ENCODE measurements at regions not wholly inside any gene's neighbourhood (a gene's known extent, or its start where the extent isn't known, plus 50 kb on each side); places are given as distances from the start of the nearest gene placed in this dataset.

DNA sequence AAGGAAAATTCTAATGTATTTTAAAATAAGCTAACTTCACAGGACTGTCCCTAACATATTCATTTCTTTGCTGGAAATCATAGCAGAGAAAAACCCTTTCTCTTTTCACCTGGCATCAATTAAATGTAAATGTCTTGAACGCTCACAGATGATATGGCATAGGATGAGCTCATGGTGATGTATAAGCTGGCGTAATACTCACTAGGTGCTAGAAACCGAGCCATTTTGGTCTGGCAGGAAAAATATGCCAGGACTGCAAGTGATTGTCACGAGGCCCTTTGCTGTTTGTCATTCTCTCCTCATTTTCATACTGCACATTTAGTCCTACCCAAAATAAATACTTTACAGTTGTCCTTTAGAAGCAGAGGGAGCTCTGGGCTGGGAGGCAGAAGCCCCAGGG, 222.7 kb upstream of the LNX1 start:
- no peak for DNase-seq (ENCODE audit: low read depth)

DNA sequence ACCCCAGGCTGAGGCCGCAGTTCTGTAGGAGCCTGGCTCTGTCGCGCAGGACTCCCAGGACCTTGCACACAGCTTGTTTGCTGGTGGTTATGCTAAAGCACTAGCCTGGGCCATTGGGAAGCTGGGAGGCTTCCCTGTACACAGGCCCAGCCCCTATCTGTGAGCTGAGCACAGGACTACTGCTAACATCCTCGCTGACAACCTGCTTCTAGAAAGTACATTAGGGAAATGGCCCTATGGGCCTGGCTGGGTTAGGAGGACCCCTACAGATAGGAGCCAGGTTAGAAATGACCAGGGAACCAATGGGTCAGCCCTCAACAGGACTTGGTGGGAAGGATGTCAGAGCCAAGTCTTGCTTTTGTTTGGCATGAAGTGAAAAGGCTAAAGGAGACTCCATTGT, 219.4 kb upstream of the LNX1 start:
- DNase-seq (ENCODE audit: low read depth), result no peak

DNA sequence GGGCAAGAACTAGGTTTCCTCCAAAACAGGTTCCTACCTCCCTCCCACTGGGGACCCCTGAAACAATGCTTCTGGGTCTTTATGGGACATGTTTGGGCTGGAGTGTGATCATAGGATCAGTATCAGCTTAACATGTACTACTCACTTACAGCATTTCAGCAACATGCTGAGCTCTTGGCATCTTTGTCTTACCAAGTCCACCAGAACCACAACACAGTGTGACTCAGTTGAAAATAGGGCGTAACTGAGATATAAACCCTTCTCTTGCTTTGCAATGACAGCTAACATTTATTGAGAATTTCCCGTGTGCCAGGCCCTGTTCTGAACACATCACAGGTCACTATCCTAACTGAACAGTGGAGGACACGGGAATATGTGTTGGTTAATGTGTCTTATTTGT, 218.5 kb upstream of the LNX1 start:
- no peak for DNase-seq (ENCODE audit: low read depth)

DNA sequence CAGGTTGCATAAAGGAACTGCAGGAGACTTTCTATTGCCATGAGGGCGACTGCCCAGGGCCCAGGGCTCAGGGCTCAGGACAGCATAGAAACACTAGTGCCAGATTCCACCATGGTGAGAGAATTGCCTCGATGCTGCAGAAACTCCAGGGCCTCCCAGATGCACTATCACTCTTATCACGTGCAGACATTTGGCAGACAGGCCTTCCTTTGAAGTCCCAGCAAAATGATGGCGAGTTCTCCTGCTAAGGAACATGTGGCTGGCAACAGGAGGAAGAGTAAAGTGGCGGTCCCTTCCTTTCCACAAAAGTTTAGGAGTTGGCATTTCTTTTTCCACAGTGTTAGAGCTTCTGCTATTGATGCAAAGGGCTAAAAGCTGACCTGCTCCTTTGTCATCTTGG, 214.0 kb upstream of the LNX1 start:
- DNase-seq (ENCODE audit: low read depth), result no peak

DNA sequence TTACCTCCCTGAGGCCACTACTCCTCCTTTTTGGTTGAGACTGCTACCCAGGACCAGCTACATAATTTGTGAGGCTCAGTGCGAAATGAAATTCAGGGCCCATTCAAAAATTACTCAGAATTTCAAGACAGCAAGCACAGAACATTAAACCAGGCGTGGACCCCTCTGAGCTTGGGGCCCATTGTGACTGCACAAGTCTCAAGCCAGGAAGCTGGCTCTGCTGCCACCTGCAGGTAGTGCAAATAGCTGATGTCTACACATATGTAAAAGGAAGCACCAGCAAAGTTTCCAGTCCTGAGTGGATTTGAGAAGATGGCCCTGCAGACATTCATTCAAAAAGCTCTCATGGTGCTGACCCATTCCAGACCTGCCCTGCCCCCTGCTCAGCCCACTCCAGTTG, 213.4 kb upstream of the LNX1 start:
- DNase-seq (ENCODE audit: low read depth), result no peak

DNA sequence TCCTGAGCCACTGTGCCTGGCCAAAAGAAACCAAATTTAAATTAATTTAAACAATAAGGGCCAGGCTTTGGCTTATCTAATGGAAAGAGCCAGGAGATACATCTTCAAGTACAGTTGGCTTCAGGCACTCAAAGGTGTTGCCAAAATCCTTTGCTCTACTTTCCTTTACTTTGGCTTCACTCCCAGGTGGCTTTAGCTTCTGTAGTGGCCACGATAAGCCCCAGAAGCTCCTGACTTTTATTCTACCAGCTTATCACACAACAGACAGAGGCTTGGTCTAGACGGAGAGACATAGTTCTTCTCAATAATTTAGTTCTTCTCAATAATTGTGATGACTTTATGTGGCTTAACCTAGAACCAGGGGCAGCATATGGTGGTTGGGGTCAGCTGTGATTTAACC, 211.2 kb upstream of the LNX1 start:
- no peak for DNase-seq (ENCODE audit: low read depth)

DNA sequence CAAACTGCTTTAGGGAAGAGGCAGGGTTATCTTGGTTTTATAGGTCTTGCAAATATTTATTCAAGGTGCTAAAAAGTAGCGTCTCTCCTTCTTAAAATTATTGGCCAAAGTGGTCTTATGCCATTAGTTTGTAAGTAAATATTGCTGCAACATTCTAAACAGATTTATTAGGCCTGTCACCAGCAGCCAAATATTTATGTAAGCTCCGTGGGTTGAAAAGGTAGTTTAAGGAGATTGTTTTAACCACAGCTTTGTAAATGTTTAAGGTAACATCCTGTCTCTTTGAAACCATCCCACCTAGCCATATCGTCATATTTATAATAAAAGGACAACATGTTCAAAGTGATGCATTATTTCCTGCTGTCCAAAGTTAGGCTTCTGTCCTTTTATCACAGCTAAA, 210.1 kb upstream of the LNX1 start:
- DNase-seq (ENCODE audit: low read depth), result no peak

DNA sequence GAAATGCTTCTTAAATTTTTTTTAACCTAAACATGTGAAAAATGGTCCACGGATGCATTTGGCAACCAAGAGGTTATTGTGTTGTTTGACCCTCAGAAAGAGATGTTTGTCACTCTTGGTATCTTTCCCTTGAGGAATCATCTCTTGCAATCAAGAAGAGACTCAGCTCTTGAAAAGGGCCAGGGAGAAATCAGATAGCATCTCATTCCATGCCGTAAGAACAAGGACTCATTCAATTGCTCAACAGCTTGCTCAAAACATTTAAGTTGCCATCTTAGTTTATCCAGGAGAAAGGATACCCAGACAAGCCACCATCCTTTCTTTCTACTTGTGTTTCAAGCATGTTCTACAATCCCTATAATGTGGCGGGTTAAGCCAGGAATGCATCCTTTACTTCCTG, 209.5 kb upstream of the LNX1 start:
- no peak for DNase-seq (ENCODE audit: low read depth)

DNA sequence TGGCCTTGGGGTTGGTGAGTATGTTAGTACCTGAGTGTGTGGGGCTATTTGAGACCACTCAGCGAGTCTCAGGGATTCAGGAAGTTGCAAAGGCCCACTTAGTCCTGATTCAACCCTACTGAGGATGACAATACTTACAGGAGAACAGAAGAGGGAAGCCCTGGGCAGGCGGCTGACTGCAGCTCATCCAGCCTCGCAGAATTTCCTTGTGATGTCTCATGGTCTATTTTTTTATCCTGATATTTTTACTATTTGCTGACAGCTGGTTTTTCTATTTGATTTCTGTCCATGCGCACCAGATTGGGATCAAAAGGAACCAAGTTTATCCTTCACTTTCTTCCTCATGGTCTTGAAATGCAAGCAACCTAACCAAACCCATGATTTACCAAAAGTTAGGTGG, 201.8 kb upstream of the LNX1 start:
- no peak for DNase-seq (ENCODE audit: low read depth)

DNA sequence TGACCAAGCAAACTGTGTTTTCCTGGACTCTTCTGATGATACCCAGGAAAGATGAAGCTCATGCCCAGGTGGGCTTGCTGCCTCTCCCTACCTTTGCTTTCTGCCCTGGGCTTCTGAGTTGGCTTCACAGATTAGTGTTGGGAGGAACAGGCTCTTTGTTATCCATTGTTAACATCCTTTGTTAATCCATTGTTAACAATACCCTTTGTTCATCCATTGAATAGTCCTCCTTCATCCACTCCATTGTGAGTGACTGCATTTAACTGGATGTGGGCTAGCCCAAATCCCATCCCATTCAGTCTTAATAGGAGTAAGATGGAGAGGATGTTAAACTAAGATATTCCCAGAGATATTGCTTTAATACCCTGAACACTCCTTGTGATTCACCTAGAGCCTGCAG, 199.0 kb upstream of the LNX1 start:
- DNase-seq (ENCODE audit: low read depth), result no peak

DNA sequence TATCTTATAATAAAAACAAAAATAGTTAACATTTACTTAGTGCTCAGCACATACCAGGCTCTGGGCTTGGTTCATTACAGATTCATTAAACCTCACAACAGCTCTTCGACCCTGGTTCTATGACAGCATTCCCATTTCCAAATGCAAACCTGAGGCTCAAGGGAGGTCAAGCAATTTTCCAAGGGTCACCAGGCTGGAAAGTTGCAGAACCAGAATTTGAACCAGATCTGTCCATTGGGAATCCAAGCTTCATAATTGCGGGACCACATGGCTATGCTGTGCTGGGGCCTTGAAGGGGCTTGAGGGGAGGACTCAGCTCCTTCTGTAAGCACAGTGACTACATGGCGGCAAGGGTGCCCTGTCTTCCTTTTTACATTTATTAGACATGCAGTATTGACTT, 197.3 kb upstream of the LNX1 start:
- DNase-seq (ENCODE audit: low read depth), result no peak

DNA sequence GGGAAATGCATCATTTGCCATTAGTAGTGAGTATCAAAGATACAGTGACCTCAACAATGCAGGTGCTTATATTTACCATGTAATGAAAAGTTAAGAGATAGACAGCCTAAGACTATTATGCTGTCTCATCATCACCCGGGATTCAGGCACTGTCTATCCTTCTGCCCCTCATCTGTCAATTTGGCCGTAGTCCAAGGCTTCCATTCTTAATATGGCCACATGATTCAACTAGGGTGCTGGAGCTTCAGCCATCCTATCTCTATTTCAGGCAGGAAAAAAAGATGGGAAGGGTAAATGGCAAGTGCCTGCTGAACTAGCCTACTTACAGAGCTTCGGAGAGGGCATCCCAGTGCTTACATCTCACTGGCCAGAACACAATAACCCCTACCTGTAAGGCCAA, 196.7 kb upstream of the LNX1 start:
- no peak for DNase-seq (ENCODE audit: low read depth)

DNA sequence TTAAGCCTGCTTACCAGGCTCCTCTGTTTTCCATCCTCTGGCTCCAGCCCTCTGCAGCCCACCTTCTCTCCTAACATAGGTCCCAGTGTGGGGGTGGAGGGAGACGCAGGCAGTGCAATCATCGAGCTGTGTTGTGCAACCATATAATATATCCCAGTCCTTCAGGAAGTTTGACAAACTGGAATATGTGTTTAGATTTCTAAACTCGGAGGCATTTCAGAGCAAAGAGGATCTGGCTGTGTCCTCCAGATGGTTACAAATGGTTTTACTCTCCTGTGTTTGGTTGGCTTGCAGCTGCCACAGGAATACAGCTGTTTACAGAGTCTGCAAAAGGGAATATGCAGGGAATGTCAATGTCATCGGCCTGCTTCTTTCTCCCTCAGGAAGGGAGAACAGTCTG, 195.3 kb upstream of the LNX1 start:
- no peak for DNase-seq (ENCODE audit: low read depth)

DNA sequence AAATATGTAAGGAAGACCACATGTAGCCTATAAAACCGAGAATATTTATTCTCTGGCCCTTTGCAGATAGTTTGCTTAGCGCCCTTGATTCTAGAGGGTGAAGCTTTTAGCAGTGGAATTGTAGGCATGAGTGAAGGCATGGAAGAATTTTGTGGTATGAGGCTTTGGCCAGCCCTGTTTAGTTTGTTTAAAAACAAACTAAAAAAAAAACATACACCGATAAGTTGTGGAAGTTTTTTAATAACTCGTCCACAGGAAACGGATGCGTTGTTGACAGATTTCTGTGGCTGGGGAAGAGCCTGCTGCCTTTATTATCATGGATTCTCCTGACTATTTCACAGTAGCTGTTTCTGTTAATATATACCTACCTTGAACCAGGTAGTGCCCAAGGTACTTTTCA, 194.7 kb upstream of the LNX1 start:
- DNase-seq (ENCODE audit: low read depth), result no peak

DNA sequence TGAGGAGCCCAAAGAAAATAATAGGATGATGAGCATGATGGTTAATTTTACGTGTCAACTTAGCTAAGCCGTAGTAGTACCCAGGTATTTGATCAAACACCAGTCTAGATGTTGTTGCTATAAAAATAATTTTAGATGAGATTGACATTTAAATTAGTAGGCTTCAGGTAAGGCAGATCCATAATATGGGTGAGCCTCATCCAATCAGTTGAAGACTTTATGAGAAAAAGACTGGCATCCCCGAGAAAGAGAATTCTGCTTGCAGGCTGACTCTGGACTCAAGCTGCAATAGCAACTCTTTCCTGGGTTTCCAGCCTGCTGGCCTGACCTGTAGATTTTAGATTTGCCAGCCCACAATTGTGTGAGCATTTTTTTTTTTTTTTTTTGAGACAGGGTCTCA, 192.8 kb upstream of the LNX1 start:
- no peak for DNase-seq (ENCODE audit: low read depth)

DNA sequence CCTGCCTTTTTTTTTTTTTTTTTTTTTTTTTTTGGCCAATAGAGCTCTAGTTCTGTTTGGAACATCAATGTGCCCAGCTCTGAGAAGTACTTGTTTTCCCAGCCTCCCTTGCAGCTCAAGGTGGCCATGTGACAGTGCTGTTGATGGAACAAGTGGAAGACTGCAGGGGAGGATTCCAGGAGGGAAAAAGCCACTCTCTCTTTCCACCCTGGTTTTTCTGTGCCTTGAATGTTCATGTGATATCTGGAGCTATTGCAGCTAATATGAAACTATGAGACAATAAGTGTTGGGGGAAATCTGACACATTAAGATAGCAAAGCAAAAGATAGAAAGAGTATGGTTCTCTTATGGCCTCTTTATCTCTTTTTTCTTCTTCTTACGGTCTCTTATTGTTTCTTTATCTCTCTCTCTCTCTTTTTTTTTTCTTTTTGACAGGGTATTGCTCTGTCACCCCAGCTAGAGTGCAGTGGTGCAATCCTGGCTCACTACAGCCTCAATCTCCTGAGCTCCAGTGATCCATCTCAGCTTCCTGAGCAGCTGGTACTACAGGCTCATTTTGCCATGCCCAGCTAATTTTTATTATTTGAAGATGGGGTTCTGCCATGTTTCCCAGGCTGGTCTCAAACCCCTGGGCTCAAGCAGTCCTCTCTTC, 192.0 kb upstream of the LNX1 start:
- no peak for DNase-seq (ENCODE audit: low read depth)

DNA sequence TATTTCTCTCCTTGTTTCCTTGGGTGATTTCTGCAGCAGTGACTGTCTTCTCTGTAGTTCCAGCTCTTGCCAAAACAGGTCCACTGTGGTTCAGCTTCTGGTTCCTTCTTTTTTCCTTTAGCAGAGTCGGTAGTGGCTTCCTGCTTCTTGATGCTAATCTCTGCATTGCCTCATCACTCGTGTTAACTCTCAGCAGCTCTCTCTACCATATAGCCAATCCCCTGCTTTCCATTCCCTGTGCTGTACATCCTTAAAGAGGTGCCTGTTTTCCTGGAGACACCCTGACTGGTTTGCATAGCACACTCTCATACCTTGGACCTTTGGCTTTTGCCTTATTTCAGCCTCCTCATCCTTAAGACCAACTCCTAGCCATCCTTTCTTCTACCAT, 191.2 kb upstream of the LNX1 start:
- DNase-seq (ENCODE audit: low read depth), result no peak

DNA sequence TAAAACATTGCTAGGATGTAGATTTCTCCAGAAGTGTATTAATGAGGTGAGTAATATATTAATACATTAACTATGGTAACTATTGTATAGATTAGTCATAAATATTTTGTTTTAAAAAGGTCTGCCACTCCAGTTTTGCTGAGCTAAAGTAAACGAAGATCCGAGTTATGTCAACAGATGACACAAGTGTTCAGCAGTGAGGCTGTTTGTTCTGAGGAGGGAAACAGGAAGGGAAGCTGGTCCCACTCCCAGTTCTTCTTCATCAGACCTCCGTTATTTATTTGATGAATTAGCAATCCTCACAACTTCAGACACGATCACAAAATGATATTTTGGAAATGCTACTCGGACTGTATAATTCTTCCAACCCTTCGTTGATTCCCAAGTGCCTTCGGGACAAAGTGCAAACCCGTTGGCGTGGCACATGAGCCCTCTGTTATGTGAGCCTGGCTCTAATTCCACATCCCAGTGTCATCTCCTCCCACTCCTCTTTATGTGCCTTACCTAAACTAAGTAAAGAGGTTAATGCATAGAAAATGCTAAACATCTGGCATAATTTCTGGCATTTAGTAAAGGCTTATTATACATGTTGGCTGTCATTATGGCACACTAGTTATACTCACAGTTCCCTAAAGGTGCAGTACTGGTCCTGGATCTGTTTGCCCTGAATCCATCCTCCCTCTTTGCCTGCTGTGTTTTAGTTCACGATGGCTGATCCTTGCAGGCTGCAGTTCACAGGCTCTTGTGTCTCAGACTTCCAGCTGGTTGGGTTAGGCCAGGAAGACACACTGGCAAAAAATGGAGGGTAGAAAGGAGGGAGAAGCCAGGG, 190.6 kb upstream of the LNX1 start:
- no peak for DNase-seq (ENCODE audit: low read depth)

DNA sequence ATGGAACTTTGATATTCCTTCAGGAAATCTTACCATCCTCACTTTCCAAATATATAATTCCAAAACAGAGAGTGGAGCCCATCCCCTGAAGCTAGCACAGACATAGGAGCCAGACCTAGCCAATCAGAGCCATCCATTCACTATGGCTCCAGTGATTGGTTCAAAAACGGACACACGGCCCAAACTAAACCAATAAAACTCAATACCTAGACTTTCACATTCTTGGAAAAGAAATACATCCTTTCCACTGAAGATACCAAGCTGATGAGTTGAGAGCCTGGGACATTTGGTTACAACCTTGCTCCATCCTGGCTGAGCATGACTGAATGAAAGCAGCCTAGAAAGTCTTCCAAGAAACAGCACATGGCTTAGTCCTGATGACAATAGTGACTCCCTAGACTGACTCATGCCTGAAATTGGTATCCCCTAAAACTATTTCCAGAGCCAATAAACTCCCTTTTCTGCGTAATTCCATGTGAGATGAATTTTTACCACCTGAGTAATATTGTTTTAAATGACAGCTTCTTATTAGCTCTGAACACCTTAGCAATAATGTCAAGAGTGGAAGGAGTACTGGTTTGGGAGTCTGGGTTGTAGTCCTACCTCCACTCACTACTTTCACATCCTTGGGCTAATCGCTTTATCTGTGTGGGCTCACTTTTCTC, 189.6 kb upstream of the LNX1 start:
- no peak for DNase-seq (ENCODE audit: low read depth)

DNA sequence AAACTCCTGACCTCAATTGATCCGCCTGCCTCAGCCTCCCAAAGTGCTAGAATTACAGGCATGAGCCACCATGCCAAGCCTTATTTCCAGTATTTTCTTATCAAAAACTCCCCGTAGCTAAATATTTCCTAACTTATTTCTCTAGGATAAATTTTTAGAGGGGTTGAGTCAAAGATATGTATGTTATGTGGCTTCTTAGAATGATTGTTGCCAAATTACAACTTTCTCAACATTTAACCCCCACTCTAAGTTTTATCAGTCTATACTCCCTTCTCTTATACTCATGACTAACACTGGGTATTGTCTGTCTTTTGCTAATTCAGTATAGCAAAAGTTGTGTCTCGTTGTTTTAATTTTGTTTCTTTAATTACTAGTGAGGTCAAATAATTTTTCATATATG, 187.7 kb upstream of the LNX1 start:
- no peak for DNase-seq (ENCODE audit: low read depth)

DNA sequence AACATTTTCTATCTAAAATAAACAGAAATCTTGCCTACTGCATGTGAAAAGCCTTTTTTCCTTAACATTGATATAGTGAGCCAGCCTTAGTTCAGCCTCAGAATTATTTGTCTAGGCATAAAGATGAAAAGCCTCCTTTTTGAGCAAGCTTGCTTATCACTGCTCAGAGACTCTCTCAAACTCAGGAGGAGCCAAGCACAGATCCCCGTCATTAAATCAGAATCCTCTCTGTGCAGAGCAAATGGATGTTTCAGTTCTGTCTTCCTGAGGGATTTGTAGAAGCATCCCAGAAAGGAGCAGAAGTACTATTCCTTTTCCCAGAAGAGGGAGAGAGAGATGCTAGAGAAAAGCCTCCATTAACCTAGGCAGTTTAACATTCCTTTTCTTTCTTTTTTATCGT, 186.9 kb upstream of the LNX1 start:
- DNase-seq (ENCODE audit: low read depth), result no peak

DNA sequence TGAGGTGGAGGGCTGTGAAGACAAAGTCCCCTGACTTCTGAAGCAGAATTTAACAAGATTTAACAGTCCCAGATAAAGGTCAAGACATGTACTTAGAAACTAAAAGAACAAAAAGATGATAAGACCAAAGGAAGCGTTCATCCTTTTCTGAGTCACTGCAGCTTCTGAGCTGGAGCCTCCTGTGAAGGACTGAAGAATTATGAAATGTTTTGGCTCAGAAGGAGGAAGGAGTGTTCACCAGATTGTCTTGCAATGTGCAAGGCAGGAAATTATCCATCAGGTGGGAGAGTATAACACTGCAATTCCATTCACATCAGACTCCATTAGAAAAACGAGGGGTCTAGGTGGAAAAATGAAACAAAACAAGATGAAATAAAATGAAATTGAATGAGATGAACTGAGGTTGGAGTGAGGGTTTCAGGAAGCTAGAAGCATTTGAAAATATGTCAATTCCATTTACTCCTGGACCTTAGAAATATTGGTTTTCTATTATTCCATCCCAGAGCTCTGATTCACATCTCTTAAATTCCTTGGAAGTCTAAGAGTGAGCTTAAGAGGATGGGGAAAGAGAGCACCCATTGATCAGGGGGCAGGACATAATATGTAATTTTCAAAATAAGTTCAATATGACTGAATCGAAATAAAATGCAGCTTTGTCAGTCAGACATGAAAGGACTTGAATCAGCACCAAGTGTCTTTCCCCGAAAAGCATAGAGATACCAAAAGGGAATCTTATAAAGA, 186.1 kb upstream of the LNX1 start:
- DNase-seq (ENCODE audit: low read depth), result no peak

DNA sequence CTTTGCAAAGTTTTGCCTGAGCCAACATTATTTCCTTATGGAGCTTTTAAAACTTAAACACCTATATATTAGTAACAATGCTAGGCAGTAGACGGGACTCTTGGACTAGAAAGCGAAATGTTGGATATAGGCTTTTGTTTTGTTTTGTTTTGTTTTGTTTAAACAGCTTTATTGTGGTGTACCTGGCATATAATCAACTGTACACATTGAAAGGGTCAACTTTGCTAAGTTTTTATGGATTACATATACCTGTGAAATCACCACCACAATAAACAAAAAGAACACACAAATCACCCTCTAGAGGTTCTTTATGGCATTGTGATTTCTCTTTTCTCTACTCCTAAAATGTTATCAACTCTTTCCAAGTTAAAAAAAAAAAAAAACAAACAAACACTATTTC, 184.9 kb upstream of the LNX1 start:
- DNase-seq (ENCODE audit: low read depth), result no peak

All from stimulated activated CD8-positive, alpha-beta memory T cell treated with anti-CD3 and anti-CD28 coated beads, Interleukin-12 subunit alpha, Interleukin-12 subunit beta, amount 100 ng/mL, for 1 hour (primary cell).